Endothelial cell of umbilical vein (primary cell): ENCODE measurements at regions not wholly inside any gene's neighbourhood (a gene's known extent, or its start where the extent isn't known, plus 50 kb on each side); places are given as distances from the start of the nearest gene placed in this dataset.

Experiments used
- BruUV-seq: library from RNA; stranded (reverse); fragments of 400-500 nt; replicated peaks from 2 replicates; lab custom pipeline; 2021; lab: Mats Ljungman, UMichigan
- CTCF ChIA-PET: fragments of 300-600, 350-600 bp; sonication (Branson Sonifier 250); formaldehyde crosslinking; loops from one replicate; lab custom pipeline; 2021; ENCODE audit warnings: antibody characterized with exemption, inconsistent platforms; lab: Charles Lee
- POLR2A ChIA-PET: fragments of 300-600, 350-600 bp; sonication (Branson Sonifier 250); formaldehyde crosslinking; loops from one replicate; lab custom pipeline; 2021; ENCODE audit warnings: antibody characterized with exemption, inconsistent platforms; lab: Charles Lee
- DNase-seq: peaks from one replicate; pipeline ENCODE4 v3.0.0-alpha.2; 2011; ENCODE audit warnings: low read depth, low spot score
- FAIRE-seq: peaks from 2 replicates; lab custom pipeline; 2011; peaks lifted over from hg19 to GRCh38; lab: Jason Lieb, UNC
- H2AFZ ChIP-seq: 2 replicates; pipeline ENCODE4 v1.6.0; 2012; ENCODE audit warnings: low read depth, low read length, control low read depth, inconsistent platforms
- H3K27ac ChIP-seq: 2 replicates; pipeline ENCODE4 v1.5.1; 2011; ENCODE audit warnings: low read depth, mild to moderate bottlenecking, control low read depth, low read length, moderate library complexity; ENCODE audit not compliant: insufficient read depth
- H3K27me3 ChIP-seq, 2 experiments: 2 replicates each; pipeline versions ENCODE4 v1.6.0 to v1.6.1; 2011; ENCODE audit warnings: low read length in 2 of 2, mixed read lengths in 1 of 2; ENCODE audit not compliant: control insufficient read depth in 2 of 2, insufficient read depth in 2 of 2
- H3K36me3 ChIP-seq, 2 experiments: 2 replicates in 1 of 2; 3 replicates in 1 of 2; pipeline ENCODE4 v1.5.1; 2011; ENCODE audit warnings: low read length in 2 of 2, mild to moderate bottlenecking in 1 of 2, moderate library complexity in 1 of 2; ENCODE audit not compliant: control insufficient read depth in 2 of 2, insufficient read depth in 2 of 2; ENCODE audit errors: extremely low read depth in 1 of 2
- H3K4me1 ChIP-seq: 3 replicates; pipeline ENCODE4 v1.5.1; 2011; ENCODE audit warnings: mild to moderate bottlenecking, low read length; ENCODE audit not compliant: control insufficient read depth, insufficient read depth; ENCODE audit errors: extremely low read depth
- H3K4me2 ChIP-seq: 2 replicates; pipeline ENCODE4 v1.6.1; 2011; ENCODE audit warnings: low read length, control low read depth, mixed read lengths; ENCODE audit not compliant: insufficient read depth
- H3K4me3 ChIP-seq, 3 experiments: fragments of 200-600 bp in 1 of 3; sonication (generic), shearing (Covaris generic) in 1 of 3; replicated peaks in 1 of 3; 2 replicates each; pipeline ENCODE4 v1.5.1; 2011 to 2016; ENCODE audit warnings: control low read depth in 3 of 3, low read length in 3 of 3, mild to moderate bottlenecking in 2 of 3, inconsistent platforms in 1 of 3, low read depth in 1 of 3, moderate library complexity in 1 of 3; ENCODE audit not compliant: insufficient read depth in 1 of 3
- H3K79me2 ChIP-seq: 2 replicates; pipeline ENCODE4 v1.6.0; 2012; ENCODE audit warnings: low read length, inconsistent platforms; ENCODE audit not compliant: control insufficient read depth, insufficient read depth
- H3K9ac ChIP-seq: replicated peaks from 2 replicates; pipeline ENCODE3; 2011; ENCODE audit warnings: low read length, control low read depth; ENCODE audit not compliant: insufficient read depth; ENCODE audit errors: extremely low read depth
- H3K9me1 ChIP-seq: replicated peaks from 3 replicates; pipeline ENCODE4 v1.6.0; 2011; ENCODE audit warnings: mild to moderate bottlenecking, low read length; ENCODE audit not compliant: control insufficient read depth, insufficient read depth; ENCODE audit errors: extremely low read depth
- H3K9me3 ChIP-seq: replicated peaks from 2 replicates; pipeline ENCODE4 v1.5.1; 2012; ENCODE audit warnings: low read length, inconsistent platforms; ENCODE audit not compliant: control insufficient read depth, insufficient read depth
- H4K20me1 ChIP-seq: replicated peaks from 2 replicates; pipeline ENCODE3; 2011; ENCODE audit warnings: mild to moderate bottlenecking, low read length; ENCODE audit not compliant: control insufficient read depth, insufficient read depth; ENCODE audit errors: extremely low read depth
- EZH2 ChIP-seq: IDR thresholded peaks from 2 replicates; pipeline ENCODE4 v1.6.1; 2012; ENCODE audit warnings: borderline replicate concordance, low read depth, mild to moderate bottlenecking, moderate library complexity, low read length, inconsistent platforms; ENCODE audit not compliant: severe bottlenecking
- FOS ChIP-seq: IDR thresholded peaks from 2 replicates; pipeline ENCODE4 v1.6.1; 2011; ENCODE audit warnings: mild to moderate bottlenecking, low read length, moderate library complexity, borderline replicate concordance; ENCODE audit not compliant: insufficient read depth
- GATA2 ChIP-seq: IDR thresholded peaks from 2 replicates; pipeline ENCODE4 v1.7.0; 2011; ENCODE audit warnings: low read depth, mild to moderate bottlenecking, moderate library complexity, mixed read lengths, low read length; ENCODE audit not compliant: insufficient read length, insufficient read depth
- JUN ChIP-seq: IDR thresholded peaks from 2 replicates; pipeline ENCODE4 v1.6.1; 2011; ENCODE audit warnings: borderline replicate concordance, low read depth; ENCODE audit not compliant: insufficient read length, insufficient read depth
- MYC ChIP-seq: IDR thresholded peaks from one replicate; pipeline ENCODE4 v1.6.1; 2011; ENCODE audit warnings: mild to moderate bottlenecking, low read depth, low read length
- POLR2A ChIP-seq: IDR thresholded peaks from 2 replicates; pipeline ENCODE4 v1.6.1; 2012; ENCODE audit warnings: low read depth, mild to moderate bottlenecking, control low read depth, low read length
- POLR2AphosphoS5 ChIP-seq: IDR thresholded peaks from 2 replicates; pipeline ENCODE4 v1.6.1; 2012; ENCODE audit warnings: low read depth, mild to moderate bottlenecking, control low read depth, low read length, moderate library complexity; ENCODE audit not compliant: insufficient read depth
- dilution Hi-C: fragments of 300-500 bp; cut with MboI; formaldehyde crosslinking; loops from one replicate; pipeline ENCODE4 v1.15.0; 2019; ENCODE audit warnings: low sequenced_read_pairs; ENCODE audit not compliant: extremely low pct_ligation_motif_present
- intact Hi-C: fragments of 100-400 bp; cut with micrococcal nuclease; formaldehyde crosslinking; loops from one replicate; pipeline ENCODE4 v1.10.0; 2022
- TF ChIP-seq, protein P1 (sequence below), 2 donors: IDR thresholded peaks; 1 replicate in 1 of 2; 2 replicates in 1 of 2; pipeline ENCODE4 v1.5.1; 2011; ENCODE audit warnings: low read length in 2 of 2, mild to moderate bottlenecking in 2 of 2, moderate library complexity in 2 of 2, control low read depth in 1 of 2, inconsistent platforms in 1 of 2, low read depth in 1 of 2; ENCODE audit not compliant: insufficient read depth in 1 of 2; ENCODE audit errors: extremely low read depth in 1 of 2
- TF ChIP-seq, protein P2 (sequence below): IDR thresholded peaks from 2 replicates; pipeline ENCODE4 v1.6.1; 2011; ENCODE audit not compliant: insufficient read depth, insufficient read length

DNA sequence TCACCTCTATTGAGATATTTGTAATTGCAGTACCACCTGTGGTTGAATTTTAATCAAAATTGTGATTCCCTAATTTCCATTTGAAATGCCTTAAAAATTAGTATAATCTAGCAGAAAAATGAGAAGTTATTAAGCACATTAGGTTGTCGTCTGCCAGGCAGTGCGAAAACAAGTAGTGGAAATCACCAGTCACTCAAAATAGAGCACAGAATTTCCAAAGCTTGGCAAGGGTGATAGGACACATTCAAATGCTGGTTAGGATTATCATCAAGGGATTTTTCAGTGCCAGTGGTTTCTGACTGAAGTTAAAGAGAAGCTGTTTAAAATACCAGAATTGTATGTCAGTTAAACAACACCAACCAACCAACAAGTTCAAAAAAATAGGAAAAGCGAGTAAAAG, 97.8 kb downstream of the PLK2 start:
- H3K4me1 ChIP-seq = no peaks in the 10 kb centered on the region
- no peak overlapping the region for H3K4me3 ChIP-seq
- H3K9me3 ChIP-seq = no peaks in the 10 kb centered on the region
- ChIA-PET POLR2A (no interaction called here), CTCF (no interaction called here)
- FAIRE-seq = no peak
- no peak for DNase-seq
- TF ChIP-seq MYC (no peak), GATA2 (no peak), FOS (no peak), POLR2A (no peak), POLR2AphosphoS5 (no peak), EZH2 (no peak), JUN (no peak)
- TF ChIP-seq, protein P1, sequence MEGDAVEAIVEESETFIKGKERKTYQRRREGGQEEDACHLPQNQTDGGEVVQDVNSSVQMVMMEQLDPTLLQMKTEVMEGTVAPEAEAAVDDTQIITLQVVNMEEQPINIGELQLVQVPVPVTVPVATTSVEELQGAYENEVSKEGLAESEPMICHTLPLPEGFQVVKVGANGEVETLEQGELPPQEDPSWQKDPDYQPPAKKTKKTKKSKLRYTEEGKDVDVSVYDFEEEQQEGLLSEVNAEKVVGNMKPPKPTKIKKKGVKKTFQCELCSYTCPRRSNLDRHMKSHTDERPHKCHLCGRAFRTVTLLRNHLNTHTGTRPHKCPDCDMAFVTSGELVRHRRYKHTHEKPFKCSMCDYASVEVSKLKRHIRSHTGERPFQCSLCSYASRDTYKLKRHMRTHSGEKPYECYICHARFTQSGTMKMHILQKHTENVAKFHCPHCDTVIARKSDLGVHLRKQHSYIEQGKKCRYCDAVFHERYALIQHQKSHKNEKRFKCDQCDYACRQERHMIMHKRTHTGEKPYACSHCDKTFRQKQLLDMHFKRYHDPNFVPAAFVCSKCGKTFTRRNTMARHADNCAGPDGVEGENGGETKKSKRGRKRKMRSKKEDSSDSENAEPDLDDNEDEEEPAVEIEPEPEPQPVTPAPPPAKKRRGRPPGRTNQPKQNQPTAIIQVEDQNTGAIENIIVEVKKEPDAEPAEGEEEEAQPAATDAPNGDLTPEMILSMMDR (IDR thresholded peaks at IDR 0.05; ENCODE audit: extremely low read depth in 1 of 2, insufficient read depth in 1 of 2, low read depth in 1 of 2, low read length in 2 of 2) = no peak
- TF ChIP-seq, protein P2, sequence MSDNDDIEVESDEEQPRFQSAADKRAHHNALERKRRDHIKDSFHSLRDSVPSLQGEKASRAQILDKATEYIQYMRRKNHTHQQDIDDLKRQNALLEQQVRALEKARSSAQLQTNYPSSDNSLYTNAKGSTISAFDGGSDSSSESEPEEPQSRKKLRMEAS = no peak
- BruUV-seq = no TSS peak
- H3K27me3 ChIP-seq = no peaks in the 10 kb centered on the region
- dilution Hi-C loops (no loop called here), intact Hi-C loops (no loop called here)
- H3K4me2 ChIP-seq = no peak overlapping the region
- H3K27ac ChIP-seq = no peak overlapping the region
- H3K36me3 ChIP-seq = no peaks in the 10 kb centered on the region
- H3K9me1 ChIP-seq = no peaks in the 10 kb centered on the region
- H3K79me2 ChIP-seq = no peaks in the 10 kb centered on the region
- H3K9ac ChIP-seq = no peak overlapping the region
- H4K20me1 ChIP-seq = no peaks in the 10 kb centered on the region
- no peak overlapping the region for H2AFZ ChIP-seq
